CD14-positive monocyte (primary cell): ENCODE measurements at regions not wholly inside any gene's neighbourhood (a gene's known extent, or its start where the extent isn't known, plus 50 kb on each side); places are given as distances from the start of the nearest gene placed in this dataset.

Source experiments
- DNase-seq, 3 donors: peaks; one replicate each; pipeline ENCODE4 v3.0.0-alpha.2; 2011 to 2022
- H2AFZ ChIP-seq: 2 replicates; pipeline ENCODE4 v1.6.0; 2012; ENCODE audit warnings: mild to moderate bottlenecking, low read depth, low read length, inconsistent platforms; ENCODE audit not compliant: insufficient read depth, poor library complexity, severe bottlenecking
- H3K27ac ChIP-seq, 2 donors: 1 replicate in 1 of 2; 2 replicates in 1 of 2; pipeline ENCODE4 v1.5.1; 2012 to 2013; ENCODE audit warnings: low read length in 2 of 2, control low read depth in 1 of 2, inconsistent platforms in 1 of 2, low read depth in 1 of 2, mild to moderate bottlenecking in 1 of 2
- H3K27me3 ChIP-seq, 2 donors: one replicate each; pipeline versions ENCODE4 v1.6.0 to v1.6.1; 2011 to 2013; ENCODE audit warnings: low read length in 2 of 2; ENCODE audit not compliant: control insufficient read depth in 2 of 2, insufficient read depth in 2 of 2
- H3K36me3 ChIP-seq, 2 donors: replicated peaks in 1 of 2; 1 replicate in 1 of 2; 2 replicates in 1 of 2; pipeline versions ENCODE4 v1.5.1 to v1.6.1; 2012 to 2013; ENCODE audit warnings: low read length in 2 of 2, control low read depth in 1 of 2, inconsistent platforms in 1 of 2, mild to moderate bottlenecking in 1 of 2; ENCODE audit not compliant: insufficient read depth in 2 of 2, control insufficient read depth in 1 of 2
- H3K4me1 ChIP-seq, 2 donors: 1 replicate in 1 of 2; 2 replicates in 1 of 2; pipeline versions ENCODE4 v1.5.1 to v1.6.1; 2012 to 2013; ENCODE audit warnings: low read length in 2 of 2, control low read depth in 1 of 2, inconsistent platforms in 1 of 2, mild to moderate bottlenecking in 1 of 2, moderate library complexity in 1 of 2; ENCODE audit not compliant: insufficient read depth in 2 of 2, control insufficient read depth in 1 of 2
- H3K4me2 ChIP-seq: replicated peaks from 2 replicates; pipeline ENCODE3; 2012; ENCODE audit warnings: low read length, moderate library complexity, mild to moderate bottlenecking; ENCODE audit not compliant: poor library complexity, severe bottlenecking; ENCODE audit errors: extremely low read depth
- H3K4me3 ChIP-seq, 3 experiments: fragments of 200-600 bp in 1 of 3; sonication (generic) in 1 of 3; replicated peaks in 1 of 3; 1 replicate in 2 of 3; 2 replicates in 1 of 3; pipeline ENCODE4 v1.5.1; 2011 to 2013; ENCODE audit warnings: low read length in 3 of 3, mild to moderate bottlenecking in 3 of 3, control low read depth in 2 of 3, low read depth in 2 of 3, inconsistent platforms in 1 of 3, moderate library complexity in 1 of 3
- H3K79me2 ChIP-seq: 2 replicates; pipeline ENCODE4 v1.6.0; 2012; ENCODE audit warnings: mild to moderate bottlenecking, control low read depth, inconsistent platforms, low read length, moderate library complexity; ENCODE audit not compliant: insufficient read depth
- H3K9ac ChIP-seq: 2 replicates; pipeline ENCODE4 v1.6.0; 2017; ENCODE audit warnings: low read length, mild to moderate bottlenecking; ENCODE audit not compliant: insufficient read depth, poor library complexity, severe bottlenecking
- H3K9me3 ChIP-seq, 2 donors: replicated peaks in 1 of 2; 1 replicate in 1 of 2; 2 replicates in 1 of 2; pipeline versions ENCODE4 v1.5.1 to v1.6.1; 2012 to 2013; ENCODE audit warnings: low read length in 2 of 2, control low read depth in 1 of 2; ENCODE audit not compliant: control insufficient read depth in 1 of 2, insufficient read depth in 1 of 2
- H4K20me1 ChIP-seq: 2 replicates; pipeline ENCODE4 v1.6.0; 2012; ENCODE audit warnings: mild to moderate bottlenecking, low read length, control low read depth, moderate library complexity; ENCODE audit not compliant: insufficient read depth
- H3K27ac Mint-ChIP-seq, 7 donors: one replicate each; pipeline ENCODE4 v1.8.0; 2020; ENCODE audit warnings: mild to moderate bottlenecking in 7 of 7, mixed read lengths in 7 of 7, moderate library complexity in 6 of 7, inconsistent platforms in 2 of 7
- H3K27me3 Mint-ChIP-seq, 3 donors: one replicate each; pipeline ENCODE4 v1.8.0; 2021 to 2022; ENCODE audit warnings: low read depth in 3 of 3, mild to moderate bottlenecking in 3 of 3, mixed read lengths in 3 of 3, moderate library complexity in 3 of 3, inconsistent platforms in 1 of 3
- H3K36me3 Mint-ChIP-seq, 2 donors: one replicate each; pipeline ENCODE4 v1.8.0; 2020; ENCODE audit warnings: mixed read lengths in 2 of 2, inconsistent platforms in 1 of 2, mild to moderate bottlenecking in 1 of 2
- H3K4me1 Mint-ChIP-seq: one replicate; pipeline ENCODE4 v1.8.0; 2020; ENCODE audit warnings: mild to moderate bottlenecking, mixed read lengths
- H3K4me3 Mint-ChIP-seq, 2 donors: one replicate each; pipeline ENCODE4 v1.8.0; 2020; ENCODE audit warnings: mild to moderate bottlenecking in 2 of 2, mixed read lengths in 2 of 2, moderate library complexity in 1 of 2
- H3K9me3 Mint-ChIP-seq, 7 donors: one replicate each; pipeline ENCODE4 v1.8.0; 2020 to 2022; ENCODE audit warnings: mixed read lengths in 7 of 7, mild to moderate bottlenecking in 6 of 7, moderate library complexity in 6 of 7, inconsistent platforms in 2 of 7
- WGBS: methylation state at CpG from one replicate; pipeline ENCODE4 v1.1.5; 2013; ENCODE audit warnings: missing lambda C conversion rate; ENCODE audit not compliant: insufficient coverage; 5-methylcytosine and 5-hydroxymethylcytosine counted together
- intact Hi-C, 2 donors: fragments of 100-400 bp; cut with micrococcal nuclease; formaldehyde crosslinking; loops; one replicate each; pipeline versions ENCODE4 v1.15.0 to v1.15.1; 2023
- TF ChIP-seq, protein P1 (sequence below): fragments of 200-600 bp; IDR thresholded peaks from one replicate; pipeline ENCODE4 v1.8.0; 2022; ENCODE audit warnings: antibody characterized with exemption, mild to moderate bottlenecking

DNA sequence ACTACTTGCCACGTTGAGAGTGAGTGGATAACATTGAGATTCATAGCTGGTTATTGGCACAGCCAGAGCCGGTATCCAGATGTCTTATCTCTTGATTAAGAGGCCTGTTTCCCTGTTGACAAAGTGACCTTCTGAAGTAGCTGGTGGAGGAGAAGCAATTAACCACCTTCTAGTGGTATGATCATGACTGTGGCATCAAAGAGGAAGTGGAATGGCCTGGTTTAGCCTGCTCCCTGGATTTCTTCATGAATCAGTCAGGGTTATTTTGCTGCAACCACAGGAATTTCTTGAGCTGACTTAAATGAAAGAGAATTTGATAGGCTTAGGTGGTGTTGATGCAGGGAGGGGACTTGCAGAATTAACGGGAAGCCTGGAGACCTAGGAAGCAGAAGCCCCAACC lies 398.3 kb downstream of the MFSD1 start:
- Mint-ChIP-seq H3K9me3 (peaks cover 4 to 16% (median 5%) of the 10 kb centered on the region in 7 donors), H3K27ac (peak overlapping the region in 1 of 7 donors; percentile 44), H3K4me3 (no peak overlapping the region), H3K4me1 (no peaks in the 10 kb centered on the region), H3K27me3 (peaks cover 0 to 2% (median 0%) of the 10 kb centered on the region in 3 donors), H3K36me3 (no peaks in the 10 kb centered on the region)
- no peaks in the 10 kb centered on the region for H3K27me3 ChIP-seq
- WGBS, result 100% methylated on average over 1 of the region's 3 CpGs
- intact Hi-C loops, result no loop called here
- no peak overlapping the region for H2AFZ ChIP-seq
- H3K4me3 ChIP-seq, result no peak overlapping the region
- H3K4me2 ChIP-seq, result no peak overlapping the region
- H3K9ac ChIP-seq, result no peak overlapping the region
- H3K36me3 ChIP-seq, result no peaks in the 10 kb centered on the region
- no peaks in the 10 kb centered on the region for H4K20me1 ChIP-seq
- H3K27ac ChIP-seq, result no peak overlapping the region
- TF ChIP-seq, protein P1, sequence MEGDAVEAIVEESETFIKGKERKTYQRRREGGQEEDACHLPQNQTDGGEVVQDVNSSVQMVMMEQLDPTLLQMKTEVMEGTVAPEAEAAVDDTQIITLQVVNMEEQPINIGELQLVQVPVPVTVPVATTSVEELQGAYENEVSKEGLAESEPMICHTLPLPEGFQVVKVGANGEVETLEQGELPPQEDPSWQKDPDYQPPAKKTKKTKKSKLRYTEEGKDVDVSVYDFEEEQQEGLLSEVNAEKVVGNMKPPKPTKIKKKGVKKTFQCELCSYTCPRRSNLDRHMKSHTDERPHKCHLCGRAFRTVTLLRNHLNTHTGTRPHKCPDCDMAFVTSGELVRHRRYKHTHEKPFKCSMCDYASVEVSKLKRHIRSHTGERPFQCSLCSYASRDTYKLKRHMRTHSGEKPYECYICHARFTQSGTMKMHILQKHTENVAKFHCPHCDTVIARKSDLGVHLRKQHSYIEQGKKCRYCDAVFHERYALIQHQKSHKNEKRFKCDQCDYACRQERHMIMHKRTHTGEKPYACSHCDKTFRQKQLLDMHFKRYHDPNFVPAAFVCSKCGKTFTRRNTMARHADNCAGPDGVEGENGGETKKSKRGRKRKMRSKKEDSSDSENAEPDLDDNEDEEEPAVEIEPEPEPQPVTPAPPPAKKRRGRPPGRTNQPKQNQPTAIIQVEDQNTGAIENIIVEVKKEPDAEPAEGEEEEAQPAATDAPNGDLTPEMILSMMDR, result no peak
- H3K79me2 ChIP-seq, result no peaks in the 10 kb centered on the region
- H3K9me3 ChIP-seq, result peaks cover 0 to 5% of the 10 kb centered on the region in 2 donors
- H3K4me1 ChIP-seq, result no peaks in the 10 kb centered on the region
- no peak for DNase-seq

DNA sequence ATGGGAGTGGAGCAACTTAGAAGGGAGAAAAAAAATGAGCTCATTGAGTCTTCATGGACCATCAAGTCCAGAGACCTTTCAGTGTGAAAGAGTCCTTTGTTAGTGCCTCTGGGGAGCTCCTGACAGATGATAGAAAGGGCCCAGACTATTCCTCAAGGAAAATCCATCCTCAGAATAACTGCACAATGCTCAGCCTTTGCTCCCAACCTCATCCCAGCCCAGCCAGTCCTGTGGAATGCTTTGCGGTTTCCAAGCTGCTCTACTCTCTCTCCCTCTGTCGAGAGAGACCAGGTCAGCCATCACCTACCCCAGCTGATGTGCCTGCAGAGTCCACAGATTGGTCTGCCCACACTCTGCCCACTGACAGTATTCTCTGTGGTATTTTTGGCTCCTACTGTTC lies 406.2 kb downstream of the MFSD1 start:
- Mint-ChIP-seq H3K4me3 (no peak overlapping the region), H3K36me3 (no peaks in the 10 kb centered on the region), H3K4me1 (no peaks in the 10 kb centered on the region), H3K27me3 (peaks cover 0 to 3% (median 0%) of the 10 kb centered on the region in 3 donors), H3K9me3 (peaks cover 3 to 12% (median 5%) of the 10 kb centered on the region in 7 donors), H3K27ac (no peak overlapping the region)
- H3K79me2 ChIP-seq, result no peaks in the 10 kb centered on the region
- peaks cover 0 to 5% of the 10 kb centered on the region in 2 donors for H3K9me3 ChIP-seq
- H3K9ac ChIP-seq, result no peak overlapping the region
- H3K4me2 ChIP-seq, result no peak overlapping the region
- TF ChIP-seq, protein P1, result no peak
- no peaks in the 10 kb centered on the region for H3K36me3 ChIP-seq
- no peak overlapping the region for H3K27ac ChIP-seq
- WGBS, result 100% methylated on average over 2 of the region's 2 CpGs
- intact Hi-C loops, result no loop called here
- no peak for DNase-seq
- H2AFZ ChIP-seq, result no peak overlapping the region
- no peaks in the 10 kb centered on the region for H3K27me3 ChIP-seq
- no peaks in the 10 kb centered on the region for H3K4me1 ChIP-seq
- H3K4me3 ChIP-seq, result no peak overlapping the region
- no peaks in the 10 kb centered on the region for H4K20me1 ChIP-seq
